ENCODE measurements at regions not wholly inside any gene's neighbourhood (a gene's known extent, or its start where the extent isn't known, plus 50 kb on each side); places are given as distances from the start of the nearest gene placed in this dataset.

DNA sequence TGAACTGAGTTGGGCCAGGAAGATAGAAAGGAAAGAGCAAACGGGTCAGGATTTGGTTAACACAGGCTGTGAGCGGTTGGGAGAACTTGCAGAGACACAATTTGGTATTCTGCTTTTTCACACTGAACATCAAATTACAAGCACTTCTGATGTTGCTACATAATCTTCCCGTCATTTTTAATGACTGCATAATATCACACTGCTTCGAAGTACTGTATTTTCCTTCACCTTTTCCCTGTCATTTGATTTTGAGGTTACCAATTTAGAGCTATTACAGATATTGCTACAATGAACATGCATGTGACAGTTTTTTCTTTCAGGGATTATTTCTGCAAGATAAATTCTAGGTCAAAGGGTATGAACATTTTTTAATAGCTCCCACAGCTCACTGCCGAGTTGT is 71.4 kb upstream of the CPEB4 start:
- no peak overlapping the region for H3K4me3 ChIP-seq
- no peaks in the 10 kb centered on the region for H3K4me1 ChIP-seq
- ATAC-seq, result no peak
- H3K9me3 ChIP-seq, result peaks cover 0 to 7% (median 0%) of the 10 kb centered on the region in 3 donors
- no peak for TF ChIP-seq POLR2AphosphoS5 (IDR thresholded peaks at IDR 0.05)
- TF ChIP-seq CTCF (IDR thresholded peaks at IDR 0.05), result no peak
- no peaks in the 10 kb centered on the region for H3K27me3 ChIP-seq
- H3K36me3 ChIP-seq, result no peaks in the 10 kb centered on the region
- no peak overlapping the region for H3K27ac ChIP-seq
- WGBS, 2 donors (ENCODE audit: low coverage in 1 of 2), result 68 to 82% methylated on average over 5 of the region's 5 CpGs

DNA sequence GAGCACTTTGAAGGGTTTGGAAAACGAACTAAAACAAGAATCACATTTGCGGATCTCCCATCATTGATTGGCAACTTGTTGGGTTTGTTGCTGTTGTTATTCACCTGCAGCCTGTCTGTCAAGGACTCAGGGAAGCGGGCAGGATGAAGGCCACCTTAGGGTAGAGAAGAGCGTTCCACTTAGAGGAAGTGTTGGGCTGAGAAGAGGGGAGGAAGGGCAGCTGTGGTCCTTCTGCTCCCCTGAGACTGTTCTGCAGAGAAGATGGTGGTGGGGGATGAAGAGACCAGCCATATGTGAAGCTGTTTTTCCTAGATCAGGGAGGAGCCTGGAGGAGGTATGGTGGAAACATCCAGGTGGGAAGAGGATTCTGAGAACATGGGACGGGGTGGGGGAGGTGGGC is 70.6 kb upstream of the CPEB4 start:
- 67 to 96% methylated on average over 1 to 4 of the region's 5 CpGs for WGBS, 2 donors (ENCODE audit: low coverage in 1 of 2)
- Histone ChIP-seq H3K9me3 (peaks cover 0 to 7% (median 0%) of the 10 kb centered on the region in 3 donors), H3K27me3 (no peaks in the 10 kb centered on the region), H3K4me3 (no peak overlapping the region), H3K36me3 (no peaks in the 10 kb centered on the region), H3K4me1 (no peaks in the 10 kb centered on the region), H3K27ac (no peak overlapping the region)
- ATAC-seq, result no peak
- TF ChIP-seq POLR2AphosphoS5 (IDR thresholded peaks at IDR 0.05) (no peak), POLR2A (IDR thresholded peaks at IDR 0.05) (no peak), EP300 (IDR thresholded peaks at IDR 0.05) (no peak), CTCF (IDR thresholded peaks at IDR 0.05) (no peak)

DNA sequence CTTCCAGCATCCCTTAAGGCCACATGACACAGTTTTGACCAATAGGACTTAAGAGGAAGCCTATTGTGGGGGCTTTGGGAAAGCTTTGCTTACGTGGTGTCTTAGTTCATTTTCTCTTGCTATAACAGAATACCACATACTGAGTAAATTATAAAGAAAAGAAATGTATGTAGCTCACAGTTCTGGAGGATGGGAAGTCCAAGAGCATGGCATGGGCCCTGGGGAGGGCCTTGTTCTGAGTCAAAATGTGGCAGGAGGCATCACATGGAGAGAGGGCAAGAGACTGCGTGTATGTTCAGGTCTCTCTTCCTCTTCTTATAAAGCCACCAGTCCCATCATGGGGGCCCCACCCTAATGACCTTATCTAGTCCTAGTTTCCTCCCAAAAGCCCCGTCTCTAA is 68.6 kb upstream of the CPEB4 start:
- Histone ChIP-seq H3K27ac (no peak overlapping the region), H3K36me3 (no peaks in the 10 kb centered on the region), H3K27me3 (no peaks in the 10 kb centered on the region), H3K4me3 (no peak overlapping the region), H3K9me3 (peaks cover 0 to 7% (median 0%) of the 10 kb centered on the region in 3 donors), H3K4me1 (peaks cover 0 to 5% (median 0%) of the 10 kb centered on the region in 3 donors)
- 100% methylated on average over 2 of the region's 3 CpGs for WGBS, 2 donors (ENCODE audit: low coverage in 1 of 2)
- ATAC-seq, result no peak
- TF ChIP-seq EP300 (IDR thresholded peaks at IDR 0.05), result no peak
- TF ChIP-seq POLR2A (IDR thresholded peaks at IDR 0.05), result no peak
- TF ChIP-seq POLR2AphosphoS5 (IDR thresholded peaks at IDR 0.05), result no peak
- no peak for TF ChIP-seq CTCF (IDR thresholded peaks at IDR 0.05)

DNA sequence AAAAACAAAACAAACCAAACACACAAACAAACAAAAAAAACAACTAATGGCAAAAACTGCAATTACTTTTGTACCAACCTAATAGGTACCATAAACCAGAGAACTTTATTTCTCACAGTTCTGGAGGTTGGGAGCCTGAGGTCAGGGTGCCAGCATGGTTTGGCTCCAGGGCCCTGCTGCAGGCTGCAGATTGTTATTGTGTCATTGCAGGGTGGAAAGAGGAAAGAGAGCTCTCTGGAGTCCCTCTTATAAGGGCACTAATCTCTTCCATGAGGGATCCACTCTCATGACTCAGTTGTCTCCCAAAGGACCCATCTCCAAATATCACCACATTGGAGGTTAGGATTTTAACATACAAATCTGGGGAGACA is 64.9 kb upstream of the CPEB4 start:
- H3K27ac ChIP-seq, result no peak overlapping the region

More for the DNA sequence above, 64.9 kb upstream of the CPEB4 start:
- H3K27me3 ChIP-seq, result no peaks in the 10 kb centered on the region
- no peak for ATAC-seq
- TF ChIP-seq CTCF (IDR thresholded peaks at IDR 0.05) (no peak), EP300 (IDR thresholded peaks at IDR 0.05) (no peak), POLR2A (IDR thresholded peaks at IDR 0.05) (no peak), POLR2AphosphoS5 (IDR thresholded peaks at IDR 0.05) (no peak)
- peaks cover 0 to 6% (median 0%) of the 10 kb centered on the region in 3 donors for H3K4me1 ChIP-seq
- H3K36me3 ChIP-seq, result no peaks in the 10 kb centered on the region
- H3K9me3 ChIP-seq, result peaks cover 0 to 13% (median 0%) of the 10 kb centered on the region in 3 donors
- no peak overlapping the region for H3K4me3 ChIP-seq
